C4-2B (cell line): ENCODE measurements at regions not wholly inside any gene's neighbourhood (a gene's known extent, or its start where the extent isn't known, plus 50 kb on each side); places are given as distances from the start of the nearest gene placed in this dataset.

Experiments
- ZFX ChIP-seq: fragments of 450-650 bp; IDR thresholded peaks from 2 replicates; pipeline ENCODE4 v1.6.1; 2017
- TF ChIP-seq, protein P1 (sequence below): fragments of 450-650 bp; conservative IDR thresholded peaks from 2 replicates; pipeline ENCODE4 v1.5.1; 2017; ENCODE audit warnings: mild to moderate bottlenecking

DNA sequence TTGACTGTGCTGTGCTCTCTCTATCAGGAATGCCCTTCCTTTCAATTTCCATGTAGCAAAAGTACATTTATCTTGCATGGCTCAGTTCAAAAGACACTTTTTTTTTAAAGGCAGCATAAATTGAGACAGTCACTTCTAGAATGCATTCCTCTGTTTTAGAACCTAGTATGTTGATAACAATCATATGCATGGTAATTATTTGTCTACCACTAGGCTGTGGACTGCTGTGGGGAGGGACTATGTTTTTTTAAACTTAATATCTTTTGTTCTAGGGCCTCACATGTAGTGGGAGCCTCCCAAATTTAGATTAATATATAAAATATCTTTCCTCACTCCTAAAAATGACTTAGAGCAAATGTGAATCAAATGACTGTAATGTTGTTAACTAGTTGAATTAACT, 269.9 kb downstream of the MEIS1 start:
- TF ChIP-seq, protein P1, sequence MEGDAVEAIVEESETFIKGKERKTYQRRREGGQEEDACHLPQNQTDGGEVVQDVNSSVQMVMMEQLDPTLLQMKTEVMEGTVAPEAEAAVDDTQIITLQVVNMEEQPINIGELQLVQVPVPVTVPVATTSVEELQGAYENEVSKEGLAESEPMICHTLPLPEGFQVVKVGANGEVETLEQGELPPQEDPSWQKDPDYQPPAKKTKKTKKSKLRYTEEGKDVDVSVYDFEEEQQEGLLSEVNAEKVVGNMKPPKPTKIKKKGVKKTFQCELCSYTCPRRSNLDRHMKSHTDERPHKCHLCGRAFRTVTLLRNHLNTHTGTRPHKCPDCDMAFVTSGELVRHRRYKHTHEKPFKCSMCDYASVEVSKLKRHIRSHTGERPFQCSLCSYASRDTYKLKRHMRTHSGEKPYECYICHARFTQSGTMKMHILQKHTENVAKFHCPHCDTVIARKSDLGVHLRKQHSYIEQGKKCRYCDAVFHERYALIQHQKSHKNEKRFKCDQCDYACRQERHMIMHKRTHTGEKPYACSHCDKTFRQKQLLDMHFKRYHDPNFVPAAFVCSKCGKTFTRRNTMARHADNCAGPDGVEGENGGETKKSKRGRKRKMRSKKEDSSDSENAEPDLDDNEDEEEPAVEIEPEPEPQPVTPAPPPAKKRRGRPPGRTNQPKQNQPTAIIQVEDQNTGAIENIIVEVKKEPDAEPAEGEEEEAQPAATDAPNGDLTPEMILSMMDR = no peak
- TF ChIP-seq ZFX = no peak
